ENCODE measurements at regions not wholly inside any gene's neighbourhood (a gene's known extent, or its start where the extent isn't known, plus 50 kb on each side); places are given as distances from the start of the nearest gene placed in this dataset.

- H3K27ac Mint-ChIP-seq (ENCODE audit: unreplicated experiment), result no peak overlapping the region
- H3K4me1 Mint-ChIP-seq (ENCODE audit: low read depth), result peaks cover 12% of the 10 kb centered on the region
- no peak for DNase-seq (ENCODE audit: low spot score)
- H3K9me3 Mint-ChIP-seq (ENCODE audit: low read depth), result peaks cover 9% of the 10 kb centered on the region
- no peak overlapping the region for H3K4me3 Mint-ChIP-seq (ENCODE audit: unreplicated experiment)
- TF ChIP-seq, protein P1, sequence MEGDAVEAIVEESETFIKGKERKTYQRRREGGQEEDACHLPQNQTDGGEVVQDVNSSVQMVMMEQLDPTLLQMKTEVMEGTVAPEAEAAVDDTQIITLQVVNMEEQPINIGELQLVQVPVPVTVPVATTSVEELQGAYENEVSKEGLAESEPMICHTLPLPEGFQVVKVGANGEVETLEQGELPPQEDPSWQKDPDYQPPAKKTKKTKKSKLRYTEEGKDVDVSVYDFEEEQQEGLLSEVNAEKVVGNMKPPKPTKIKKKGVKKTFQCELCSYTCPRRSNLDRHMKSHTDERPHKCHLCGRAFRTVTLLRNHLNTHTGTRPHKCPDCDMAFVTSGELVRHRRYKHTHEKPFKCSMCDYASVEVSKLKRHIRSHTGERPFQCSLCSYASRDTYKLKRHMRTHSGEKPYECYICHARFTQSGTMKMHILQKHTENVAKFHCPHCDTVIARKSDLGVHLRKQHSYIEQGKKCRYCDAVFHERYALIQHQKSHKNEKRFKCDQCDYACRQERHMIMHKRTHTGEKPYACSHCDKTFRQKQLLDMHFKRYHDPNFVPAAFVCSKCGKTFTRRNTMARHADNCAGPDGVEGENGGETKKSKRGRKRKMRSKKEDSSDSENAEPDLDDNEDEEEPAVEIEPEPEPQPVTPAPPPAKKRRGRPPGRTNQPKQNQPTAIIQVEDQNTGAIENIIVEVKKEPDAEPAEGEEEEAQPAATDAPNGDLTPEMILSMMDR (IDR thresholded peaks at IDR 0.05), result no peak
- H3K36me3 Mint-ChIP-seq (ENCODE audit: low read depth), result peaks cover 3% of the 10 kb centered on the region
- H3K27me3 Mint-ChIP-seq (ENCODE audit: low read depth), result peaks cover 3% of the 10 kb centered on the region
Measured at GRCh38 chr16:85192238-85193114, 80.2 kb upstream of the CIBAR2 start.

- Mint-ChIP-seq H3K27me3 (ENCODE audit: low read depth) (peaks cover 3% of the 10 kb centered on the region), H3K9me3 (ENCODE audit: low read depth) (peaks cover 9% of the 10 kb centered on the region), H3K36me3 (ENCODE audit: low read depth) (peaks cover 3% of the 10 kb centered on the region), H3K4me3 (ENCODE audit: unreplicated experiment) (no peak overlapping the region), H3K4me1 (ENCODE audit: low read depth) (peaks cover 17% of the 10 kb centered on the region), H3K27ac (ENCODE audit: unreplicated experiment) (no peak overlapping the region)
- TF ChIP-seq, protein P1 (IDR thresholded peaks at IDR 0.05), result no peak
- DNase-seq (ENCODE audit: low spot score), result no peak
Measured at GRCh38 chr16:85193115-85193493, 80.8 kb upstream of the CIBAR2 start.

- H3K27ac Mint-ChIP-seq (ENCODE audit: unreplicated experiment), result no peak overlapping the region
- H3K4me1 Mint-ChIP-seq (ENCODE audit: low read depth), result peaks cover 19% of the 10 kb centered on the region
- DNase-seq (ENCODE audit: low spot score), result no peak
- peaks cover 3% of the 10 kb centered on the region for H3K36me3 Mint-ChIP-seq (ENCODE audit: low read depth)
- H3K9me3 Mint-ChIP-seq (ENCODE audit: low read depth), result peaks cover 8% of the 10 kb centered on the region
- TF ChIP-seq, protein P1 (IDR thresholded peaks at IDR 0.05), result no peak
- peaks cover 3% of the 10 kb centered on the region for H3K27me3 Mint-ChIP-seq (ENCODE audit: low read depth)
- no peak overlapping the region for H3K4me3 Mint-ChIP-seq (ENCODE audit: unreplicated experiment)
Measured at GRCh38 chr16:85193876-85194275, 81.6 kb upstream of the CIBAR2 start.

DNA sequence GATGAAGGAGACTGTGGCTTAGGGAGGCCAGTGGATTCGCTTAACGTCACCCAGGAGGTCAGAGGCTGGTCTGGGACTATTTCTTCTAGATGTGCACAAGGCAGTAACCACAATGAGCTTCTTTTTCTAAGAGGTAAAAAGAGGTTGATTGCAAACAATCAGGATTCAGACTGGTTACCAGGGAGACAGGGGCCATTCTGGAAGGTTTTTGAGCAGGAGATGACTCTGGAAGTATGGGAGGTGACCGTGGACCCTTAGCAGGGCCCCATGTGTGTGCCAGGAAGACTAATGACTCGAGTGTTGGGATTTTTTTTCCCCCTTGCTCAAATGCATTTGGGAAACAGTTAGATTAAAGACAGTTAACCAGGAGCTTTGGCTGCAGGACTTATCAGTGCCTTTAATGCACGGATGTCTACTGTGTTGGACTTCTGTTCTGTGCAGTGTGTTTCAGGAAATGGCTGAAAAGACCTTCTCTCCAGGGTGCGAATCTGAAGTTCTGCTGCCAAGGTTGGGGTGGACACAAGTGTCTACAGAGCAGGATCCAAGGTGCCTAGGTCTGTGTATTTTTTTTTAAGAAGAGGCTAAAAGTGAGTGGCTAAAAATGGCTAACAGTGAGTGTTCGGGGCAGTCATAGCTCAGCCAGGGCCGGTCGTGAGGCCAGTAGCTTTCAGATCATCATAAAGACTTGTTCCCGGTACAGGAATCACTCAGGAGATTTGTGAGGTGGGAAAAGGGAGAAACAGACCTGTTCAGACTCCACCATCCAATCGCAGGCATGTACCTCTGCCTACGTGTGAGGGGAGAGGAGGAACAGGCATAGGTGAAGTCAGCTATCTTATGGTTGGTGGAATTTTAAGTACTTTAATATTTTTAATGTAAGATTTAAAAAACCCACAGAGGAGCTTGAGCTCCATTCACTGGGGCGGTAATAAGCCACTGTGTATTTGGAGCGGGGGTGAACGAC lies 82.3 kb upstream of the CIBAR2 start:
- Mint-ChIP-seq H3K9me3 (ENCODE audit: low read depth) (peaks cover 4% of the 10 kb centered on the region), H3K27ac (ENCODE audit: unreplicated experiment) (no peak overlapping the region), H3K36me3 (ENCODE audit: low read depth) (peaks cover 3% of the 10 kb centered on the region), H3K4me3 (ENCODE audit: unreplicated experiment) (no peak overlapping the region), H3K4me1 (ENCODE audit: low read depth) (peaks cover 25% of the 10 kb centered on the region), H3K27me3 (ENCODE audit: low read depth) (peaks cover 3% of the 10 kb centered on the region)
- DNase-seq (ENCODE audit: low spot score), result no peak
- TF ChIP-seq, protein P1 (IDR thresholded peaks at IDR 0.05), result no peak

- peaks cover 3% of the 10 kb centered on the region for H3K27me3 Mint-ChIP-seq (ENCODE audit: low read depth)
- no peaks in the 10 kb centered on the region for H3K36me3 Mint-ChIP-seq (ENCODE audit: low read depth)
- H3K4me3 Mint-ChIP-seq (ENCODE audit: unreplicated experiment), result no peak overlapping the region
- DNase-seq (ENCODE audit: low spot score), result no peak
- no peaks in the 10 kb centered on the region for H3K9me3 Mint-ChIP-seq (ENCODE audit: low read depth)
- no peak overlapping the region for H3K27ac Mint-ChIP-seq (ENCODE audit: unreplicated experiment)
- peaks cover 26% of the 10 kb centered on the region for H3K4me1 Mint-ChIP-seq (ENCODE audit: low read depth)
- TF ChIP-seq, protein P1 (IDR thresholded peaks at IDR 0.05), result no peak
Measured at GRCh38 chr16:85195271-85195647, 83.0 kb upstream of the CIBAR2 start.

All from chondrocyte (in vitro differentiated cells).